Kidney (tissue), 13 donors: ENCODE measurements at regions not wholly inside any gene's neighbourhood (a gene's known extent, or its start where the extent isn't known, plus 50 kb on each side); places are given as distances from the start of the nearest gene placed in this dataset.

ENCODE experiments used
- DNase-seq, 5 donors: peaks; one replicate each; pipeline ENCODE4 v3.0.0-alpha.2; 2013 to 2020
- FAIRE-seq: peaks from 2 replicates; lab custom pipeline; 2012; peaks lifted over from hg19 to GRCh38; lab: Jason Lieb, UNC
- H3K27ac ChIP-seq, 2 donors: one replicate each; pipeline ENCODE4 v1.7.0; 2013; ENCODE audit warnings: low read depth in 2 of 2, low read length in 2 of 2, inconsistent platforms in 1 of 2
- H3K27me3 ChIP-seq: one replicate; pipeline ENCODE4 v1.7.1; 2013; ENCODE audit warnings: low read length, inconsistent platforms; ENCODE audit not compliant: control insufficient read depth, insufficient read depth
- H3K36me3 ChIP-seq, 3 donors: one replicate each; pipeline versions ENCODE4 v1.7.0 to v1.7.1; 2013; ENCODE audit warnings: low read length in 3 of 3, control low read depth in 1 of 3, inconsistent platforms in 1 of 3; ENCODE audit not compliant: insufficient read depth in 3 of 3, control insufficient read depth in 2 of 3
- H3K4me1 ChIP-seq, 3 donors: one replicate each; pipeline versions ENCODE4 v1.7.0 to v1.7.1; 2013; ENCODE audit warnings: low read length in 3 of 3, inconsistent platforms in 1 of 3, low read depth in 1 of 3; ENCODE audit not compliant: control insufficient read depth in 2 of 3, insufficient read depth in 2 of 3
- H3K4me3 ChIP-seq, 3 donors: one replicate each; pipeline versions ENCODE4 v1.7.0 to v1.8.1; 2013; ENCODE audit warnings: low read length in 3 of 3, control low read depth in 1 of 3, inconsistent platforms in 1 of 3
- H3K9ac ChIP-seq, 3 donors: one replicate each; pipeline versions ENCODE4 v1.7.0 to v1.7.1; 2013; ENCODE audit warnings: low read length in 3 of 3, control low read depth in 1 of 3, inconsistent platforms in 1 of 3
- H3K9me3 ChIP-seq, 3 donors: one replicate each; pipeline versions ENCODE4 v1.7.0 to v1.7.1; 2013; ENCODE audit warnings: low read length in 3 of 3, control low read depth in 1 of 3, inconsistent platforms in 1 of 3; ENCODE audit not compliant: control insufficient read depth in 2 of 3, insufficient read depth in 1 of 3
- CTCF ChIP-seq: IDR thresholded peaks from 3 replicates; pipeline ENCODE4 v1.5.1; 2012; ENCODE audit warnings: mild to moderate bottlenecking, moderate library complexity, borderline replicate concordance; ENCODE audit not compliant: insufficient read depth; ENCODE audit errors: extremely low read depth
- intact Hi-C: fragments of 100-400 bp; cut with DNase I; formaldehyde crosslinking; loops from one replicate; pipeline ENCODE4 v1.11.1; 2022
- donor health status: control.
- donor health status: control.
- donor health status: control.
- donor health status: control.
- donor health status: control.
- donor health status: DM: yes; HTN: yes; CAD: no.
- donor health status: Normal renal cell carcinoma (clear cell type).

GRCh38 chr3:193959861-193960260, 176.1 kb upstream of the HES1 start:
- FAIRE-seq (no peak), DNase-seq (no peak)
- Histone ChIP-seq H3K27ac (no peak overlapping the region), H3K27me3 (no peaks in the 10 kb centered on the region), H3K9me3 (peaks cover 0 to 2% (median 0%) of the 10 kb centered on the region in 3 donors), H3K36me3 (no peaks in the 10 kb centered on the region), H3K4me3 (no peak overlapping the region), H3K4me1 (no peaks in the 10 kb centered on the region), H3K9ac (no peak overlapping the region)
- TF ChIP-seq CTCF: no peak
- intact Hi-C loops: no loop called here

- Histone ChIP-seq H3K9me3 (no peaks in the 10 kb centered on the region), H3K36me3 (no peaks in the 10 kb centered on the region), H3K4me3 (no peak overlapping the region), H3K9ac (no peak overlapping the region), H3K4me1 (no peaks in the 10 kb centered on the region), H3K27ac (no peak overlapping the region), H3K27me3 (no peaks in the 10 kb centered on the region)
- no peak for TF ChIP-seq CTCF
- no peak for FAIRE-seq
- intact Hi-C loops: no loop called here
- DNase-seq: peak in 4 of 5 donors; percentile 88 to 95 (median 90)
These were observed 175.3 kb upstream of the HES1 start for GRCh38 chr3:193960487-193961274.

- no peak for FAIRE-seq
- Histone ChIP-seq H3K4me1 (no peaks in the 10 kb centered on the region), H3K9ac (no peak overlapping the region), H3K9me3 (no peaks in the 10 kb centered on the region), H3K27ac (no peak overlapping the region), H3K27me3 (no peaks in the 10 kb centered on the region), H3K36me3 (no peaks in the 10 kb centered on the region), H3K4me3 (no peak overlapping the region)
- TF ChIP-seq CTCF: no peak
- intact Hi-C loops: no loop called here
- no peak for DNase-seq
These were observed 172.8 kb upstream of the HES1 start for GRCh38 chr3:193962986-193963685.
